Neural progenitor cell (in vitro differentiated cells): ENCODE measurements at regions not wholly inside any gene's neighbourhood (a gene's known extent, or its start where the extent isn't known, plus 50 kb on each side); places are given as distances from the start of the nearest gene placed in this dataset.

ENCODE experiments used
- EZH2 ChIP-seq: fragments of 200-600 bp; sonication (generic); IDR thresholded peaks from 2 replicates; pipeline ENCODE4 v1.6.1; 2017; ENCODE audit warnings: antibody characterized with exemption, mild to moderate bottlenecking, moderate library complexity
- EZH2phosphoT487 ChIP-seq: fragments of 200-600 bp; sonication (generic); IDR thresholded peaks from 2 replicates; pipeline ENCODE4 v1.6.1; 2017; ENCODE audit warnings: antibody characterized with exemption
- TF ChIP-seq, protein P1 (sequence below): fragments of 200-600 bp; sonication (generic); IDR thresholded peaks from 2 replicates; pipeline ENCODE4 v1.5.1; 2017; ENCODE audit warnings: antibody characterized with exemption, mild to moderate bottlenecking

DNA sequence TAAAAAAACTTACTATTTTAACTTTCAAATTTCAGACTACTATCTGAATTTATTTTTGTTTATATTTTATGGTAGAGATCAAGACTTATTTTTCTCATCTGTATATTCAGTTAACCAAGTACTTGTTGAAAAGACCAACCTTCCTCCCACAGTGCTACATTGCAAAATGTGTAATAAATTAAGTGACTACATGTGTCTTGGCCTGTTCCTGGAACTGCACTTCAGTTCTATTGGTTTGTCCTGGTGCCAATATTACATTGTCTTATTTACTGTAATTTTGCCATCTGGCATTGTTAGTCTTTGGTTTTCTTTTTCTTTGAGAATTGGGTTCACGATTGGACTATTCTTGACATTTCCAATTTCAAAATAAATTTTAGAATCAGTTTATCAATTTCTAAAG lies 138.4 kb upstream of the KCNMB2 start:
- TF ChIP-seq, protein P1, sequence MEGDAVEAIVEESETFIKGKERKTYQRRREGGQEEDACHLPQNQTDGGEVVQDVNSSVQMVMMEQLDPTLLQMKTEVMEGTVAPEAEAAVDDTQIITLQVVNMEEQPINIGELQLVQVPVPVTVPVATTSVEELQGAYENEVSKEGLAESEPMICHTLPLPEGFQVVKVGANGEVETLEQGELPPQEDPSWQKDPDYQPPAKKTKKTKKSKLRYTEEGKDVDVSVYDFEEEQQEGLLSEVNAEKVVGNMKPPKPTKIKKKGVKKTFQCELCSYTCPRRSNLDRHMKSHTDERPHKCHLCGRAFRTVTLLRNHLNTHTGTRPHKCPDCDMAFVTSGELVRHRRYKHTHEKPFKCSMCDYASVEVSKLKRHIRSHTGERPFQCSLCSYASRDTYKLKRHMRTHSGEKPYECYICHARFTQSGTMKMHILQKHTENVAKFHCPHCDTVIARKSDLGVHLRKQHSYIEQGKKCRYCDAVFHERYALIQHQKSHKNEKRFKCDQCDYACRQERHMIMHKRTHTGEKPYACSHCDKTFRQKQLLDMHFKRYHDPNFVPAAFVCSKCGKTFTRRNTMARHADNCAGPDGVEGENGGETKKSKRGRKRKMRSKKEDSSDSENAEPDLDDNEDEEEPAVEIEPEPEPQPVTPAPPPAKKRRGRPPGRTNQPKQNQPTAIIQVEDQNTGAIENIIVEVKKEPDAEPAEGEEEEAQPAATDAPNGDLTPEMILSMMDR = no peak
- TF ChIP-seq EZH2phosphoT487 (no peak), EZH2 (no peak)
